NCI-H69 (cell line): ENCODE measurements at regions not wholly inside any gene's neighbourhood (a gene's known extent, or its start where the extent isn't known, plus 50 kb on each side); places are given as distances from the start of the nearest gene placed in this dataset.

Experiments used
- DNase-seq: peaks from one replicate; lab custom pipeline; 2025; lab: John Stamatoyannopoulos, UW

GRCh38 chr11:69413993-69414392 is 67.5 kb upstream of the LINC01488 start:
- no peak for DNase-seq

- no peak for DNase-seq
Measured at GRCh38 chr11:69414773-69415187, 66.7 kb upstream of the LINC01488 start.

GRCh38 chr11:69415411-69416142 is 65.9 kb upstream of the LINC01488 start:
- DNase-seq, result no peak

GRCh38 chr11:69416143-69416515 is 65.3 kb upstream of the LINC01488 start:
- no peak for DNase-seq

GRCh38 chr11:69416762-69417698 is 64.4 kb upstream of the LINC01488 start:
- DNase-seq, result no peak

- no peak for DNase-seq
Measured at GRCh38 chr11:69417699-69418085, 63.8 kb upstream of the LINC01488 start.

GRCh38 chr11:69418576-69419296 is 62.7 kb upstream of the LINC01488 start:
- DNase-seq, result no peak

GRCh38 chr11:69419662-69420395 is 61.6 kb upstream of the LINC01488 start:
- DNase-seq, result no peak

- no peak for DNase-seq
Measured at GRCh38 chr11:69422645-69423044, 58.8 kb upstream of the LINC01488 start.

GRCh38 chr11:69423181-69423580 is 58.3 kb upstream of the LINC01488 start:
- no peak for DNase-seq

- no peak for DNase-seq
Measured at GRCh38 chr11:69423611-69424385, 57.7 kb upstream of the LINC01488 start.

GRCh38 chr11:69424748-69425147 is 56.7 kb upstream of the LINC01488 start:
- no peak for DNase-seq

GRCh38 chr11:69425444-69425843 is 56.0 kb upstream of the LINC01488 start:
- DNase-seq, result no peak

GRCh38 chr11:69425895-69426544 is 55.4 kb upstream of the LINC01488 start:
- DNase-seq, result no peak

- DNase-seq, result no peak
Measured at GRCh38 chr11:69427337-69427736, 54.1 kb upstream of the LINC01488 start.

- DNase-seq, result no peak
Measured at GRCh38 chr11:69427906-69428880, 53.3 kb upstream of the LINC01488 start.

GRCh38 chr11:69429716-69430491 is 51.6 kb upstream of the LINC01488 start:
- no peak for DNase-seq

GRCh38 chr11:69430566-69430965 is 50.9 kb upstream of the LINC01488 start:
- DNase-seq, result no peak
